ENCODE measurements at regions not wholly inside any gene's neighbourhood (a gene's known extent, or its start where the extent isn't known, plus 50 kb on each side); places are given as distances from the start of the nearest gene placed in this dataset.

DNA sequence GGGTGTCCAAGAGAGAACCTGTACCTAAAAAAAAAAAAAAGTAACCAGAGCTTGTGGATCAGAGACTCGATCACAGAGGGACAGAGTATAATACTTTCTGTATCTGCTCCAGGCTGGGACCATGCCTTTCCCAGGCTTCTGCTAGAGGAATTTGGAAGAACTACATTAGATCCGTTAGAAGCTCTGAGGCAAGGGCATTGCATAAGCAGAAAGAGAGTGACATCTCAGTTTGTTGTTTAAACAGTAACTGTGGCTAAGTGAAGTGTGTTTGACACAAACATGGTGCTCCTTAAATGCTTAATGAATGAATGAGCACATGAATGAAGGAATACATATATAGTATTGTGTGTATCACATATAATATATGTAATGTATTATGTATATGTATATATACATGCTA is 131.2 kb downstream of the HS3ST3B1 start:
- no peaks in the 10 kb centered on the region for H3K36me3 Mint-ChIP-seq
- H3K9me3 Mint-ChIP-seq, result no peaks in the 10 kb centered on the region
- no peaks in the 10 kb centered on the region for H3K9me3 ChIP-seq (ENCODE audit: low read depth)
- H3K79me2 ChIP-seq (ENCODE audit: low read depth), result no peaks in the 10 kb centered on the region
- no peaks in the 10 kb centered on the region for H3K27me3 ChIP-seq
- no peaks in the 10 kb centered on the region for H4K20me1 ChIP-seq (ENCODE audit: low read depth)
- no peak overlapping the region for H3K4me3 ChIP-seq
- H3K36me3 ChIP-seq, result no peaks in the 10 kb centered on the region
- no peak overlapping the region for H3K4me2 ChIP-seq
- no peak for DNase-seq (ENCODE audit: low spot score)
- no peak overlapping the region for H3K9ac ChIP-seq
- no peak overlapping the region for H2AFZ ChIP-seq (replicated peaks)
- no peak overlapping the region for H3K4me3 Mint-ChIP-seq
- H3F3A ChIP-seq (ENCODE audit: low read depth), result no peaks in the 10 kb centered on the region
- H3K27ac Mint-ChIP-seq, result no peak overlapping the region
- peaks cover 6% of the 10 kb centered on the region for H3K4me1 Mint-ChIP-seq
- H3K4me1 ChIP-seq, result peaks cover 5% of the 10 kb centered on the region
- H3K27me3 Mint-ChIP-seq (ENCODE audit: insufficient read depth, low read depth), result peaks cover 9% of the 10 kb centered on the region
- no peak overlapping the region for H3K27ac ChIP-seq
- TF ChIP-seq, protein P1, sequence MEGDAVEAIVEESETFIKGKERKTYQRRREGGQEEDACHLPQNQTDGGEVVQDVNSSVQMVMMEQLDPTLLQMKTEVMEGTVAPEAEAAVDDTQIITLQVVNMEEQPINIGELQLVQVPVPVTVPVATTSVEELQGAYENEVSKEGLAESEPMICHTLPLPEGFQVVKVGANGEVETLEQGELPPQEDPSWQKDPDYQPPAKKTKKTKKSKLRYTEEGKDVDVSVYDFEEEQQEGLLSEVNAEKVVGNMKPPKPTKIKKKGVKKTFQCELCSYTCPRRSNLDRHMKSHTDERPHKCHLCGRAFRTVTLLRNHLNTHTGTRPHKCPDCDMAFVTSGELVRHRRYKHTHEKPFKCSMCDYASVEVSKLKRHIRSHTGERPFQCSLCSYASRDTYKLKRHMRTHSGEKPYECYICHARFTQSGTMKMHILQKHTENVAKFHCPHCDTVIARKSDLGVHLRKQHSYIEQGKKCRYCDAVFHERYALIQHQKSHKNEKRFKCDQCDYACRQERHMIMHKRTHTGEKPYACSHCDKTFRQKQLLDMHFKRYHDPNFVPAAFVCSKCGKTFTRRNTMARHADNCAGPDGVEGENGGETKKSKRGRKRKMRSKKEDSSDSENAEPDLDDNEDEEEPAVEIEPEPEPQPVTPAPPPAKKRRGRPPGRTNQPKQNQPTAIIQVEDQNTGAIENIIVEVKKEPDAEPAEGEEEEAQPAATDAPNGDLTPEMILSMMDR (IDR thresholded peaks at IDR 0.05), result no peak
- no peak for TF ChIP-seq EZH2 (IDR thresholded peaks at IDR 0.05)
- TF ChIP-seq EZH2phosphoT487 (IDR thresholded peaks at IDR 0.05), result no peak

DNA sequence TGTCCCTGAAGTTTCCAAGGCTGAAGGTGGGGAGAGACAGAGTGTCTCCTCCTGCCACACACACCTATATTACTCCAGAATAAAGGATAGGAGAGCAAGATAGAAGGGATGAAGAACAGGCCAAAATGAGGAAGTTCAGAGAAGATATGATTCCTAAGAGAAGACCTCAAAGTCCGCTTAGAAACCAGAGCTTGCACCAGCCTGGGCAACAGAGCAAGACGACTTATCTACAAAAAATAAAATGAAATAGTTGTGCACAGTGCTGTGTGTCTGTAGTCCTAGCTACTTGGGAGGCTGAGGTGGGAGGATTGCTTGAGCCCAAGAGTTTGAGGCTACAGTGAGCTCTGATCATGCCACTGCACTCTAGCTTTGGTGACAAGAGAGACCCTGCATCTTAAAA is 128.2 kb downstream of the HS3ST3B1 start:
- TF ChIP-seq EZH2 (IDR thresholded peaks at IDR 0.05), result no peak
- no peak for TF ChIP-seq EZH2phosphoT487 (IDR thresholded peaks at IDR 0.05)
- TF ChIP-seq, protein P1 (IDR thresholded peaks at IDR 0.05), result no peak
- peaks cover 5% of the 10 kb centered on the region for H3K27me3 Mint-ChIP-seq (ENCODE audit: insufficient read depth, low read depth)
- no peak overlapping the region for H3K27ac ChIP-seq
- H3K4me3 Mint-ChIP-seq, result no peak overlapping the region
- H3K4me1 Mint-ChIP-seq, result peaks cover 6% of the 10 kb centered on the region
- H3K4me3 ChIP-seq, result no peak overlapping the region
- no peaks in the 10 kb centered on the region for H4K20me1 ChIP-seq (ENCODE audit: low read depth)
- H3K9me3 Mint-ChIP-seq, result no peaks in the 10 kb centered on the region
- no peak overlapping the region for H3K9ac ChIP-seq
- no peak overlapping the region for H2AFZ ChIP-seq (replicated peaks)
- no peak overlapping the region for H3K27ac Mint-ChIP-seq
- H3K27me3 ChIP-seq, result no peaks in the 10 kb centered on the region
- H3K36me3 ChIP-seq, result no peaks in the 10 kb centered on the region
- no peaks in the 10 kb centered on the region for H3K4me1 ChIP-seq
- no peak overlapping the region for H3K4me2 ChIP-seq
- no peaks in the 10 kb centered on the region for H3F3A ChIP-seq (ENCODE audit: low read depth)
- no peak for DNase-seq (ENCODE audit: low spot score)
- no peaks in the 10 kb centered on the region for H3K79me2 ChIP-seq (ENCODE audit: low read depth)
- H3K36me3 Mint-ChIP-seq, result no peaks in the 10 kb centered on the region
- H3K9me3 ChIP-seq (ENCODE audit: low read depth), result no peaks in the 10 kb centered on the region

DNA sequence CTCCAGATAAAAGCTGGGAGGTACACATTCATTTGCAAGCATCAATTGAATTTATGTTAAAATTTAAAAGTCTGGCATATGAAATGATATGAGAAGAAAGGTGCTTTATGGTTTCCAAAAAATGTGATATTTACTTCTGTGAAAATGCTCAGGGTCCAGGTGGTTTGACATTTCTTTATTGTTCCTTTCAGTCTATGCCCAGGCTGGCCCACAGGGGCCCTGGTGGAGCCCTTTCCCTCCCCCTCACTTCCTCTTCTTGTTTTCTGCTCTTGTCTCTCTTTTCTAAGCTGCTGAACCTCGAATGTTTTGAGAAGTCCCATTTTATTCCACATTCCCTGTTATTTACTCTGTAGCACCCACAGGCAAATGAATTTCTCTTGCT is 127.8 kb downstream of the HS3ST3B1 start:
- no peak overlapping the region for H3K4me3 ChIP-seq
- TF ChIP-seq, protein P1 (IDR thresholded peaks at IDR 0.05), result no peak
- TF ChIP-seq EZH2phosphoT487 (IDR thresholded peaks at IDR 0.05), result no peak
- no peak for TF ChIP-seq EZH2 (IDR thresholded peaks at IDR 0.05)
- no peaks in the 10 kb centered on the region for H3F3A ChIP-seq (ENCODE audit: low read depth)
- H3K4me3 Mint-ChIP-seq, result no peak overlapping the region
- no peaks in the 10 kb centered on the region for H3K36me3 Mint-ChIP-seq
- H3K27ac ChIP-seq, result no peak overlapping the region
- H3K4me1 Mint-ChIP-seq, result peaks cover 6% of the 10 kb centered on the region
- no peak overlapping the region for H3K4me2 ChIP-seq
- peaks cover 2% of the 10 kb centered on the region for H3K9me3 Mint-ChIP-seq
- DNase-seq (ENCODE audit: low spot score), result no peak
- H3K9me3 ChIP-seq (ENCODE audit: low read depth), result no peaks in the 10 kb centered on the region
- no peaks in the 10 kb centered on the region for H3K27me3 ChIP-seq
- H3K27ac Mint-ChIP-seq, result no peak overlapping the region
- H2AFZ ChIP-seq (replicated peaks), result no peak overlapping the region
- H3K79me2 ChIP-seq (ENCODE audit: low read depth), result no peaks in the 10 kb centered on the region
- H3K27me3 Mint-ChIP-seq (ENCODE audit: insufficient read depth, low read depth), result peaks cover 5% of the 10 kb centered on the region
- H3K36me3 ChIP-seq, result no peaks in the 10 kb centered on the region
- no peaks in the 10 kb centered on the region for H4K20me1 ChIP-seq (ENCODE audit: low read depth)
- no peak overlapping the region for H3K9ac ChIP-seq
- no peaks in the 10 kb centered on the region for H3K4me1 ChIP-seq
